ENCODE measurements at regions not wholly inside any gene's neighbourhood (a gene's known extent, or its start where the extent isn't known, plus 50 kb on each side); places are given as distances from the start of the nearest gene placed in this dataset.

GRCh38 chr7:155205368-155206317 is 92.0 kb upstream of the INSIG1 start:
- Mint-ChIP-seq H3K27me3 (ENCODE audit: low read depth) (no peaks in the 10 kb centered on the region), H3K4me3 (peak overlapping the region; percentile 69), H3K27ac (peak overlapping the region; percentile 92), H3K9me3 (peaks cover 4% of the 10 kb centered on the region), H3K4me1 (ENCODE audit: low read depth) (peaks cover 35% of the 10 kb centered on the region), H3K36me3 (ENCODE audit: low read depth) (no peaks in the 10 kb centered on the region)
- intact Hi-C loops (cut with micrococcal nuclease), result loop anchor here (1.0 to 10.0 kb wide), 9 partner anchors 15 to 792 kb away; partner anchors contain the start of genes PAXIP1 and RBM33
- peak; percentile 96 for DNase-seq
- CTCF ChIA-PET, result interaction anchor here (0.8 to 1.4 kb wide), 7 partner anchors 15 to 144 kb away, joined by 3 to 18 read pairs (median 3); no protein-coding TSS in a partner anchor

DNA sequence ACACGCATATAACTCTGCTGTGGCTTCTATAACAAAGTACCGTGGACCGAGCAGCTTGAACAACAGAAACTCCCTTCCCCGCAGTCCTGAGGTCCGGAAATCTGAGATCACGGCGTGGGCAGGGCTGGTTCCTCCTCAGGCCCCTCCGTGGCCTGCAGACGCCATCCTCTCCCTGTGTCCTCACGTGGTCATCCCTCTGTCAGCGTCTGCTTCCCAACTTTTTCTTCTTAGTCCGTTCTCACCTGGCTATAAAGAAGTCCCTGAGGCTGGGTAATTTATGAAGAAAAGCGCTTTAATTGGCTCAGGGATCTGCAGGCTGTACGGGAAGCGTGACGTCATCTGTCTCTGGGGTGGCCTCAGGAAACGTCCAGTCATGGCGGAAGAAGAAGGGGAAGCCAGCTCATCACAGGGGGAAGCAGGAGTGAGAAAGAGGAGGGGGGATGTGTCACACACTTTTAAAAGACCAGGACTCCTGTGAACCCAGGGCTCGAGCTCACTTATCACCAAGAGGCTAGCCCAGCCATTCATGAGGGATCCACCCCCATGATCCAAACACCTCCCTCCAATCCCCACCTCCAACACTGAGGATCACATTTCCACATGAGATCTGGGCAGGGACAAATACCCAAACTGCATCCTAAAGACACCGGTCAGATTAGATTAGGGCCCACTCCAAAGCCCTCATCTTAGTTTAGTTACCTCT is 91.2 kb upstream of the INSIG1 start:
- H3K9me3 Mint-ChIP-seq, result peaks cover 4% of the 10 kb centered on the region

DNA sequence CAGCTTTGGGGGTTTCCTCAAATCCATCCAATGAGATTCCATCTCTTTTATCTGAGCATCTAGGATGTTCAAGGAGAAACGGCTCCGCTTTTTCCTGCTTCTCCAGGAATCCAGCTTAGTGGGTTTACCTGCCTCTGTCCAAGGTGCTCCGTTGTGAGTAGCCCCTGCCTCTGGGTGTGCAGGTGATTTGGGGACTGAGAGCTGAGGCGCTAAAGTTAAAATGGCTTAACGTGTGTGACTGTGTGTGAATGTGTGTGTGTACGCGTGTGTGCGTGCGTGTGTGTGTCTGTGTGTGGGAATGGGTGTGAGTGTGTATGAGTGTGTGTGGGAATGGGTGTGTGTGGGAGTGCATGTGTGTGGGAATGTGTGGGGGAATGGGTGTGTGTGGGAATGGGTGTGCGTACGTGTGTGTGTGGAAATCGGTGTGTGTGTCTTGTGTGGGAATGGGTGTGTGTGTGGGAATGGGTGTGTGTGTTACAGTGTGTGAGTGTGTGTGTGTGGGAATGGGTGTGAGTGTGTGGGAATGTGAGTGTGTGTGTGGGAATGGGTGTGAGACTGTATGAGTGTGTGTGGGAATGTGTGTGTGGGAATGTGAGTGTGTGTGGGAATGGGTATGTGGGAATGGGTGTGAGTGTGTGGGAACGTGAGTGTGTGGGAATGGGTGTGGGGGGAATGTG is 90.2 kb upstream of the INSIG1 start:
- intact Hi-C loops (cut with micrococcal nuclease), result loop anchor here (5.0 to 10.0 kb wide), 3 partner anchors 437 to 790 kb away; partner anchors contain the start of gene RBM33
- Mint-ChIP-seq H3K27ac (peak overlapping the region; percentile 37), H3K4me3 (no peak overlapping the region), H3K27me3 (ENCODE audit: low read depth) (no peaks in the 10 kb centered on the region), H3K9me3 (peaks cover 4% of the 10 kb centered on the region), H3K36me3 (ENCODE audit: low read depth) (no peaks in the 10 kb centered on the region), H3K4me1 (ENCODE audit: low read depth) (peaks cover 35% of the 10 kb centered on the region)
- no peak for DNase-seq
- CTCF ChIA-PET, result interaction anchor here (1.1 kb wide), 1 partner anchor 17 kb away, joined by 4 read pairs; no protein-coding TSS in a partner anchor

More for the DNA sequence above, 91.2 kb upstream of the INSIG1 start:
- H3K4me1 Mint-ChIP-seq (ENCODE audit: low read depth), result peaks cover 35% of the 10 kb centered on the region
- no peaks in the 10 kb centered on the region for H3K27me3 Mint-ChIP-seq (ENCODE audit: low read depth)
- peak overlapping the region; percentile 92 for H3K27ac Mint-ChIP-seq
- peak; percentile 89 for DNase-seq
- CTCF ChIA-PET, result interaction anchor here (0.9 to 1.1 kb wide), 2 partner anchors 16 to 138 kb away, joined by 3 to 4 read pairs; no protein-coding TSS in a partner anchor
- intact Hi-C loops (cut with micrococcal nuclease), result loop anchor here (5.0 to 10.0 kb wide), 3 partner anchors 438 to 791 kb away; partner anchors contain the start of gene RBM33
- peak overlapping the region; percentile 69 for H3K4me3 Mint-ChIP-seq
- no peaks in the 10 kb centered on the region for H3K36me3 Mint-ChIP-seq (ENCODE audit: low read depth)

DNA sequence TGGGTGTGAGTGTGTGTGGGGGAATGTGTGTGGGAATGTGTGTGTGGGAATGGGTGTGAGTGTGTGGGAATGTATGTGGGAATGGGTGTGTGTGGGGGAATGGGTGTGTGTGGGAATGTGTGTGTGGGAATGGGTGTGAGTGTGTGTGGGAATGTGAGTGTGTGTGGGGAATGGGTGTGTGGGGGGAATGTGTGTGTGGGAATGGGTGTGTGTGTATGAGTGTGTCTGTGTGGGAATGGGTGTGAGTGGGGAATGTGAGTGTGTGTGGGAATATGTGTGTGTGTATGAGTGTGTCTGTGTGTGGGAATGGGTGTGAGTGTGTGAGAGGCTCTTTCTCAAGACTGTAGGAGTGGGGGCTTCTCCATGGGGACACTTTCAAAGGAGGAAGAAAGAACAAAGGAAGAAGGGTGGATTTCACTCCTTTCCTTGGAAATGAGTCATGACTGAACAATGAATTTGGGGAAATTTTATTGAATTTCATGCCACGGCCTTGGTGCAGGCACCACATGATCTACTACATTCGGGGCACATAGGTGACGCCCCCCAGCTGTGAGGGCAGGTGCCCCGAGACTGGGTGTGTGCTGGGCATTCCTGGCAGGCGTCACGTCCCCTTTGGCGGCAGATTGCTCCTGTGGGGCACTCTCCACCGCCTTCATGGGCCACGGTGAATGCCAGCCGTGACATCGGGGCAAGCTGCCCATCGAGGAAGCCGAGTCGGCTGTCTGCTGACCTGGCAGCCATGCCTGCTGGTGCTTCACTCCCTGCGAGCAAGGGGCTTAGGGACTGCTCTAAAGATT is 88.8 kb upstream of the INSIG1 start:
- H3K9me3 Mint-ChIP-seq, result peaks cover 4% of the 10 kb centered on the region
- H3K27ac Mint-ChIP-seq, result no peak overlapping the region
- intact Hi-C loops (cut with micrococcal nuclease), result loop anchor here (5.0 to 10.0 kb wide), 3 partner anchors 436 to 788 kb away; partner anchors contain the start of gene RBM33
- CTCF ChIA-PET, result no interaction called here
- H3K27me3 Mint-ChIP-seq (ENCODE audit: low read depth), result peaks cover 2% of the 10 kb centered on the region
- H3K4me3 Mint-ChIP-seq, result no peak overlapping the region
- no peak for DNase-seq
- H3K4me1 Mint-ChIP-seq (ENCODE audit: low read depth), result peaks cover 40% of the 10 kb centered on the region
- H3K36me3 Mint-ChIP-seq (ENCODE audit: low read depth), result no peaks in the 10 kb centered on the region

DNA sequence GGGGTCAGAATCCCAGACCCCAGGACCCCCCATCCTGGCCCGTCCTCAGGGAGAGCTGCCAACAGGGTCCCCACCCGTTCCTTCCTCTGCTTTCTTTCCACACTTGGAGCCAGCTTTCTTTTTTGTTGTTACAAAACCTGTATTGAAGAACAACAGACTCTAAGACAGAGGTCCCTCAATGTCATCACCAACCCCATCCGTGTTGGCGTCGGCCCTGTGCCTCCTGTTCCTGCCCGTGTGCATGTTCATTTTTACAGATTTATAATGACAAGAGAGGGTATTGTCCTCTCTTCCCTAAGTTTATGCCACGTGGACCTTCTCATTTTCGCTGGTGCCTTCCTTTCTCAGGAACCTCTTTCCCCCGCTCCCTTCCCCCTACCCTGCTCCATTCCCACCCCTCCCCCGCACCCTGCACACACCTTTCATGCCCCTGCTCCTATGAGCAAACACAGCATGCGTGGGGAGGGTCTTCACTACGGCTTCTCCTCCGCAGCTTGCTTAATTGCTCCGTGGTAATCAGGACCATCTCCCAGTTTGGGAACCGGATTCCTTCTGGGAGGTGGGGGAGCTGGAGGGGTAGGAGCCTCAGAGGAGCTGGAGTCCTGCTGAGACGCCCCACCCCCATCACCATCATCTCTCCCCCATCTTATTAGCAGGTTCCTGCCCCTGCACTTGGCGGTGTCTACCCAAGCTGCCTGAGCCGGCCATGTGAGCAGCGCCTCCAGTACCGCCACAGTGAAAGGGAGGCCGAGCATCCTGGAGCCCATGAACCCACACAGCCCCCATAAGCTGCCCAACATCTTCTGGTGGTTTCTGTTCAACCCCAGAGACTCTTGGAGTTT is 88.0 kb upstream of the INSIG1 start:
- peaks cover 4% of the 10 kb centered on the region for H3K9me3 Mint-ChIP-seq
- H3K27me3 Mint-ChIP-seq (ENCODE audit: low read depth), result peaks cover 3% of the 10 kb centered on the region
- CTCF ChIA-PET, result no interaction called here
- intact Hi-C loops (cut with micrococcal nuclease), result loop anchor here (5.0 to 10.0 kb wide), 3 partner anchors 435 to 788 kb away; partner anchors contain the start of gene RBM33
- H3K36me3 Mint-ChIP-seq (ENCODE audit: low read depth), result no peaks in the 10 kb centered on the region
- DNase-seq, result no peak
- no peak overlapping the region for H3K4me3 Mint-ChIP-seq
- no peak overlapping the region for H3K27ac Mint-ChIP-seq
- H3K4me1 Mint-ChIP-seq (ENCODE audit: low read depth), result peaks cover 38% of the 10 kb centered on the region

DNA sequence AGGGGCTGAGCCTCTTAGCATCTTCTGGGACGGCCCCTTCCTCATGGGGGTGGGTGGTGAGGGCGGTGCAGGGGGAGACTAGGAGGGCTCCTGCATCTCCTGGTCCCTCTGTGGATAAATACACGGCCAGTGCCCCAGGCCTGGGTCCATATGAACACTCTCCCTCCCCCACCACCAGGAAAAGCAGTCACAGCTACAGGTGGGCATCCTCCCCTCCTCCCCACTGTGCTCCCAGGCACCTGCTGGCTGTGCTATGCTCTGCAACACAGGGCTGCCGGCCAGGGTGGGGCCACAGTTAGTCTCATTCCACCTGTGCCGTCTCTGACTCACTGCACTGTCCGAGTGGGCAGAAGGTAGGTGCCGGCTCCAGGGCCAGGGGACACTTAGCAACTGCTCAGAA is 87.3 kb upstream of the INSIG1 start:
- H3K4me3 Mint-ChIP-seq, result no peak overlapping the region
- DNase-seq, result no peak
- CTCF ChIA-PET, result no interaction called here
- H3K4me1 Mint-ChIP-seq (ENCODE audit: low read depth), result peaks cover 31% of the 10 kb centered on the region
- peaks cover 3% of the 10 kb centered on the region for H3K27me3 Mint-ChIP-seq (ENCODE audit: low read depth)
- intact Hi-C loops (cut with micrococcal nuclease), result no loop called here
- no peaks in the 10 kb centered on the region for H3K36me3 Mint-ChIP-seq (ENCODE audit: low read depth)
- peaks cover 4% of the 10 kb centered on the region for H3K9me3 Mint-ChIP-seq
- no peak overlapping the region for H3K27ac Mint-ChIP-seq

DNA sequence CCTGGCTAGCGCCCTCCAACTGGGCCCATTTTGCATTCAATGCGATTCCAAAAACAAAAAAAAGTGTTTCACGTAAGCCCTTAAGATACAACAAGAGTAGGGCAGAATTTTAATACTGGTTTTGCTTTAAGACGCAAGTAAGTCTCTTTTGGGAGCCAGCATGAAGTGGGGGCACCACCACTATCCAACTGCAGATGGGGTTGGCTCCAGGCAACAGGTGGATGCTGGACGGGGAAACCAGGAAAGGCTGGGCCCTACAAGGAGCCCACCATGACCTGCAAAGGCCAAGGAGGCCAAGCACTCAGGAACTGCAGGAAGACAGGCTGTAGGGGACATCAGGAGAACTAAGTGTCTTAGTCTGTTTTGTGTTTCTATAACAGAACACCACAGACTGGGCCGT is 86.5 kb upstream of the INSIG1 start:
- peaks cover 4% of the 10 kb centered on the region for H3K9me3 Mint-ChIP-seq
- H3K27me3 Mint-ChIP-seq (ENCODE audit: low read depth), result peaks cover 3% of the 10 kb centered on the region
- CTCF ChIA-PET, result no interaction called here
- peaks cover 25% of the 10 kb centered on the region for H3K4me1 Mint-ChIP-seq (ENCODE audit: low read depth)
- no peaks in the 10 kb centered on the region for H3K36me3 Mint-ChIP-seq (ENCODE audit: low read depth)
- H3K27ac Mint-ChIP-seq, result no peak overlapping the region
- H3K4me3 Mint-ChIP-seq, result no peak overlapping the region
- no peak for DNase-seq
- intact Hi-C loops (cut with micrococcal nuclease), result no loop called here

- peaks cover 4% of the 10 kb centered on the region for H3K9me3 Mint-ChIP-seq
- no peak for DNase-seq
- no peak overlapping the region for H3K4me3 Mint-ChIP-seq
- H3K4me1 Mint-ChIP-seq (ENCODE audit: low read depth), result peaks cover 19% of the 10 kb centered on the region
- H3K36me3 Mint-ChIP-seq (ENCODE audit: low read depth), result no peaks in the 10 kb centered on the region
- H3K27me3 Mint-ChIP-seq (ENCODE audit: low read depth), result peaks cover 3% of the 10 kb centered on the region
- intact Hi-C loops (cut with micrococcal nuclease), result no loop called here
- no peak overlapping the region for H3K27ac Mint-ChIP-seq
- CTCF ChIA-PET, result no interaction called here
These were observed 85.9 kb upstream of the INSIG1 start for GRCh38 chr7:155211761-155212160.

- DNase-seq, result no peak
- intact Hi-C loops (cut with micrococcal nuclease), result no loop called here
- Mint-ChIP-seq H3K4me1 (ENCODE audit: low read depth) (peaks cover 12% of the 10 kb centered on the region), H3K36me3 (ENCODE audit: low read depth) (no peaks in the 10 kb centered on the region), H3K27ac (no peak overlapping the region), H3K27me3 (ENCODE audit: low read depth) (peaks cover 3% of the 10 kb centered on the region), H3K9me3 (peaks cover 2% of the 10 kb centered on the region), H3K4me3 (no peak overlapping the region)
- CTCF ChIA-PET, result no interaction called here
These were observed 85.2 kb upstream of the INSIG1 start for GRCh38 chr7:155212301-155213015.

DNA sequence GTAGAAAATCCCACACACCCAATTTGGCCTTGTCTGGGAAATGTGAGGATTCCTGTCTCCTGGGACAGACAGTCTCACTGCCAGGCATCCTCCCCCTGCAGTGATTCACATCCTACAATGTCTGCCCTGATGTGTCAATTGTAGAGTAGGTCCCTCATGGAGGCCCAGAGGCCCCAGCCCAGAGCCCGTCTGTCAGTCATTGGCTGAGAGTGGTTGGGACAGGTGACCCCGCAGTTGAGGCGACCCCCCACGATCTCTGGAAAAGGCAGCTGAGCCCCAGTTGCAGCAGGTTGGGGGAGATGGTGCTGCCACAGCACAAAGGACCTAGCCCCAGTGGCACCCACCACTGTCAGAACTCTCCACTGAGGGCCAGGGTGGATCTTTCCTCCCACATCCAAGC is 84.3 kb upstream of the INSIG1 start:
- H3K27me3 Mint-ChIP-seq (ENCODE audit: low read depth), result peaks cover 3% of the 10 kb centered on the region
- CTCF ChIA-PET, result no interaction called here
- peaks cover 7% of the 10 kb centered on the region for H3K4me1 Mint-ChIP-seq (ENCODE audit: low read depth)
- H3K4me3 Mint-ChIP-seq, result no peak overlapping the region
- H3K36me3 Mint-ChIP-seq (ENCODE audit: low read depth), result no peaks in the 10 kb centered on the region
- DNase-seq, result no peak
- no peak overlapping the region for H3K27ac Mint-ChIP-seq
- H3K9me3 Mint-ChIP-seq, result no peaks in the 10 kb centered on the region
- intact Hi-C loops (cut with micrococcal nuclease), result no loop called here
